ENCODE measurements at regions not wholly inside any gene's neighbourhood (a gene's known extent, or its start where the extent isn't known, plus 50 kb on each side); places are given as distances from the start of the nearest gene placed in this dataset.
"Not testable (repeated sequence)": the region's sequence is repeated elsewhere in the genome, so short reads cannot be mapped to it uniquely, and the experiment has no call there.

DNA sequence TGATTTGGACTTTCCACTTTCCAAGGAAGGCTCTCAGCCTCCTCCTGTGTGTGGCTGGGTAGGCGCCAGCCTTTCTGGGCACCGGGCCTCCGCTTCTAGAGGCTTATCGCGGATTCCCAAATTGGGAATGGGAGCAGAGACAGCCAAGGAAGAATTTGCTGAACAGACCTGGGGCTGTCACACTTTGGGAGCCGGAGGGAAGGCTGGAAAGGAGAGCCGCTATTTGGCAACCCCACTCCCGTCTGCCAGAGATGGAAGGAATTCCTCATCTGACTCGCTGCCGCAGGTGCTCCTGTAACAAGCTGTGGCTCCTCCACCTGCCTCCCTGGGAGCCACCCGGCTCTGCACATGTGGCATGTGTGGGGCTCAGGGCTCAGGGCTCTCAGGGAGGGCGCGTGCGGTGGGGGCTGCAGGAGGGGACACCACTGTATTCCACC, 50.8 kb upstream of the ECHDC3 start:
- no peak for DNase-seq

DNA sequence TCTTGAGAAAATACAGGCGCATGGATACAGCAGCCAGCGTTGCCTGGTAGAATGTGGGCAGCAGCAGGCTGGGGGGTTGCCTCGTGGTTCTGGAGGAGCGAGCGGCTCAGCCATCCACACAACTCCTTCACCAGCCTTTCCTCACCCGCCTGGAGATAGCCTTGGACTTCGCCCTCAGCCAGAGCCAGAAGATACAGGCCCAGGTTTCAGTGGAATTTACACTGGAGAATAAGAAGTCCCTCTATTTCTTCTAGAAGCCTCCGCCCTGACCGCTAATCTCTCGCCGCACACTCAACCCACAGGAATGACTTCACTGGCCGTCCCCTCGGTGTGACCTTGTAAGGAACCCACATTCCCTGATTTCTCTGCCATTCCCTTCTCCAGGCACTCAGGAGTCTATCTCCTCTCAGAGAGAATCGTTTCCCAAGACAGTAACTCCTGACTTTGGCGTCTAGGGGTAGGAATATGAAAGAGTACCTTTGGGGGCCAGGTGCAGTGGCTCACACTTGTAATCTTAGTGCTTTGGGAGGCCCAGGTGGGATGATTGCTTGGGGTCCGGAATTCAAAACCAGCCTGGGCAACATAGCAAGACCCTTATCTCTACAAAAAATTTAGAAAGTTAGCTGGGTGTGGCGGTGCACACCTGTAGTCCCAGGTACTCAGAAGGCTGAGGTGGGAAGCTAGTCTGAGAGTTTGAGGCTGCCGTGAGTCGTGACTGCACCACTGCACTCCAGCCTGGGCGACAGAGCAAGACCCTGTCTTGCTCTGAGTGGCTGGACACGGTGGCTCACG, 52.0 kb upstream of the ECHDC3 start:
- no peak for DNase-seq

DNA sequence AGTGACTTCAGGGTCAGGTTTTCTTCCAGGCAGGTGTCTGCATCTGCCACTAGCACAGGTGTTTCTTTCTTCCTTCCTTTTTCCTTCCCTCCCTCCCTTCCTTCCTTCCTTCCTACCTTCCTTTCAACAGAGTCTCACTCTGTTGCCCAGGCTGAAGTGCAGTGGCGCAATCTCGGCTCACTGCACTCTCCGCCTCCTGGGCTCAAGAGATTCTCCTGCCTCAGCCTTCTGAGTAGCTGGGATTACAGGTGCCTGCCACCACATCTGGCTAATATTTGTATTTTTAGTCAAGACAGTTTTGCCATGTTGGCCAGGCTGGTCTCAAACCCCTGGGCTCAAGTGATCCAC, 53.8 kb upstream of the ECHDC3 start:
- DNase-seq: not testable (repeated sequence)

DNA sequence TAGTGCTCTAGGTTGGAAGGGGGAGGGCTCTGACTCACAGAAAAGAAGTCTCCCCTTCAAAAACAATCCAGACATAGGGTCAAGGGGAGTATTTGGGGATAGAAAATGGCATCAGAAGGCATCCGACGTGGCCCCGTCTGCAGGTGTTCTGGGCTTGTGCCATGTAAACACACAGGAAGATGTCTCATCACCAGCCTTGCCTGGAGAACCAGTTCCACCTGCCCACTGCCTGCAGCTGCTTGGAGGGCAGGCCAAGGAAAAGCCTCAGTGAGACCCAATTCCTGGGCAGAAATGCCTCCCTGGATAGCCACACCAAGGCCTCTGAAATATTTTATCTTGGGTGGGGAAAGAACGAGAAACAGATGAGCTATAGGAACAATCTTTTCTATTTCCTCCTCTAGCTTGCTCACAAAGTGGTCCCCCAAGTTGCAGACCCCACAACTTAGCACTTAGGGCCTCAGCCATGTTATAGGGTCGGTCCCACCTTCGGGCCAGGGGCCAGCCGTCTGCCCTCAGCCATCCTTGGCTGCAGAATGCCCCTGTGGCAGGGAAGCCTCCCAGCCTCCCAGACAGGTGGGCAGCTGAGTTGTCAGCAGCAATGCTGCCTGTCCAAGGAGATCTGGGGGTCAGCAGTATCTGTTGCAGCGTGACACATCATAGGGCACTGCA, 54.3 kb upstream of the ECHDC3 start:
- DNase-seq: no peak

DNA sequence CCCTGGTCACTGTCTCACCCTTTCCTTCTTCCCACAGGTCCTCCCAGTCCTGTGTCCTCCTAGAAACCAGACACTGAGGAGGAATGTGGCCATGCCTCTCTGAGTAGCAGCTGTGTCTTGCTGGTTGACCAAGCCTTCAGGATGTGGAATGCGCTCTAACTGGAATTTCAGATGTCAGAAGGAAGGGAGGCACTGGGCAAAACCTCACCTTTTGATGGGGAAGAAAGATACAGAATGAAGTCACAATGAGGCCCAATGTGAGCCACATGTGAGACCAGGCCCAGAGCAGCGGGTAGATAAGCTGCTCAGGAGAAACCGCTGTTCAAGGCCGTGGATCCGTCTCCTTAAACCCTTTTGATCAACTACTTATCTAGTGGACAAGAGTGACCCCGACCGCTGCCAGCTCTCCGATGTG, 54.8 kb upstream of the ECHDC3 start:
- no peak for DNase-seq

DNA sequence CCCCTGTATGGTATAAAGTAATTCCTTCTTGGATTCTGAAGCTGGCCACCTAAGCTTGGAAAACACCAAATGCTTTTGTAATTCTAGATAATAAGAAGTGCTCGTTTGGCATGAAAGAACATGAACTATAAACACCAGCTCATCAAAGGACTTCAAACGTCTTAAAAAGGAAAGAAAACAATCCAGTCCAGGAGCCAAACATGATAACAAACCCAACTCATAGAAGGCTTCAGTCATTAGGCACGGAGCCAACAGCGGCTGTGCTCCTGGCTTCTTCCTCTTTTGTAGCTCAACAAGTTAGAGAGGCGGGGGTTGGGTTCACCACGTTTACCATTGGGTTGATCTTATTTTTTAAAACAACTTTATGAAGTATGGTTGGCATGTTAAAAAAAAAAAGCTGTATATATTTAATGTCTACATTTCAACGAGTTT, 56.4 kb upstream of the ECHDC3 start:
- peak; percentile 99 for DNase-seq

DNA sequence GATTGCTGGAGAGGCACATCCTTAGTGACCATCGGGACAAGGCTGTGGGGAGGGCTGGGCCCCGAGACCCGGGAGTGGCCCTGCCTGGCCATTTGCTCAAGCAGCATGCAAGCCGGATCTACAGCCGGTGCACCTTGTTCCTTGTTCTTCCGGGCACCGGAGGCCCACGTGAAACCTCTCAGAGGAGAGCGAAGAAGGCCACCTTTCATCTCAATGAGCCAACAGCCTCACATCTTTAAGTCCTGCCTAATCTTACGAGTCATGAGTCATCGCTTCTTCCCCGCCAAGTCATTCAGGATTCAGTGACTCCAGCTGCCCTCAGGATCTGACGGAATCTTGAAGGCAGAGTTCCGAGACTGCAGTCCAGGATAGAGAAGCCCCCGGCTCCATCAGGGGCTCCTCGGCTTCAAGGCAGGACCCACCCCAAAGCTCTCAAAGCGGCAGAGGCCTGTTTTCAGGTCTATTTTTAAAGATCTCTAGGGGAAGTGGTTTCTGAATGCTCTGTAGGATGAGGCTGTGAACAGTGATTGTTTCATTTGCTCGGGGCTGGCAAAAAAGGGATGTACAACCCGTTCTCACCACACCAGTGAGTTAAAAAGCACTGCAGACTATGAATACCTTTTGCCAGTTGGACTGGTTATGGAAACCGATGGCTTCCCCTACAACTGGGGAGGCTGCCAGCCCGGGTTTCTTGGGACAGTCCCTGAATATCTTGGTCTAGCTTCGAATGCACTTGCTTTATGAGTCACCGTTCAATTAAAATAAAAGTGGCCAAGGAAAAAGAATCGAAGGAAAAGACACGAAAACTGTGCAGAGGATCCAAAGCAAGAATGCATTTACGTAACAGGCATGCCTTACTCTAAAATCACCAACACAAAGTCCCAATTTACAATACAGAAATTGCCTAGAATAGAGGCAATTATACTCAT, 57.2 kb upstream of the ECHDC3 start:
- DNase-seq: peak; percentile 80

DNA sequence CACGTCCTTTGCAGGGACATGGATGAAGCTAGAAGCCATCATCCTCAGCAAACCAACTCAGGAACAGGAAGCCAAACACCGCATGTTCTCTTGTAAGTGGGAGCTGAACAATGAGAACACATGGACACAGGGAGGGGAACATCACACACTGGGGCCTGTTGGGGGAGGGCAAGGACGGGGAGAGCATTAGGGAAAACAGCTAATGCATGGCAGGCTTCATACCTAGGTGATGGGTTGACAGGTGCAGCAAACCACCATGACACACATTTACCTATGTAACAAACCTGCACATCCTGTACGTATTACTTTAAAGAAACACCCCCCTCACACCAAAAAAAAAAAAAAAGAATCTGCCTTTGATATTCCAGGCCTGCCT, 57.9 kb upstream of the ECHDC3 start:
- not testable (repeated sequence) for DNase-seq

DNA sequence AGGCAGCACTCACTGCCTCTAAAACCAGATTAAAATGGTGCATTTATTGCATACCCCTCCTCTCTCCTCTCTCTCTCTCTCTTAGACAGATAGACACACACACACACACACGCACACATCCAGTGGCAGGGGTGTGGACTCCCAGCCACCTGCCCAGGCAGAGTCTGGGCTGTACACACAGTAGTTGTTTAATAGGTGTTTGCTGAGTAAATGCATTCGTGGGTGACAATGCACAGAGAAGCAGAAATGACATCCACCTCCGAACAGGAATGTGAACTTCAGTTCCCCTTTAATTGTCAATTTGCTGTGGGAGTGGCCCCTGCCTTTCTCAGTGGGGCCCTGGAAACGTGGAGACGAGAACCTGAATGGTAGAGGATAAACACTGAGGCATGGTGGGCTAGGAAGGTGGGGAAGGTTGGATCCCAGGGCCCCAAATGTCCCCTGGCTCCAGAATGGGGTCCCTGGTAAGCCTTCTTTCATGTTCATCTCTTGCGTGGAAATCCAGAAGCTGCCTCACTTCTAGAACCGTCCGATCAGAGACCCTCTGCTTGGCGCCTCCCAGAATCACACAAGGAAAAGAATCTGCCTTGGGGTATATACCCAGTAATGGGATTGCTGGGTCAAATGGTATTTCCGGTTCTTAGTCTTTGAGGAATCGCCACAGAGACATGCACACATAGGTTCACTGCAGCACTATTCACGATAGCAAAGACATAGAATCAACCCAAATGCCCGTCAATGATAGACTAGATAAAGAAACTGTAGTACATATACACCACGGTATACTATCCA, 58.5 kb upstream of the ECHDC3 start:
- DNase-seq: no peak

DNA sequence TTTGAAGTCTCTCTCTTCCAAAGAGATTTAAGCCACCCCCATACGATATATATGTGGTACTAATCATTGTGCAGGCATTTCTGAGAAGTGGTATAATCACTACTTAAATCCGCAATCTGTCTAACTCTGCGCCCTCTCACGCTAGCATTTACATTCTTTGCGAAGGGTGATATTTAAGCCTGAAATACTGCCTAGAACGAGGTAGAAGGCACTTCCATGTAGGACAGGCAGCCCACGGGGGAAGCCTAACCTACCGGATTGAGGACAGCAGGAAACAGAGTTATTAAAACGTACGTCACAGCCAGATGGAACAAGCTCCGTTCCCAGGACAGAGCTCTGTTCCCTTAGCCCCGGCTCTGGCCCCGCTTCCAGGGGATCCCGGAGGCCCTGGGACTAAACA, 59.3 kb upstream of the ECHDC3 start:
- DNase-seq: no peak

DNA sequence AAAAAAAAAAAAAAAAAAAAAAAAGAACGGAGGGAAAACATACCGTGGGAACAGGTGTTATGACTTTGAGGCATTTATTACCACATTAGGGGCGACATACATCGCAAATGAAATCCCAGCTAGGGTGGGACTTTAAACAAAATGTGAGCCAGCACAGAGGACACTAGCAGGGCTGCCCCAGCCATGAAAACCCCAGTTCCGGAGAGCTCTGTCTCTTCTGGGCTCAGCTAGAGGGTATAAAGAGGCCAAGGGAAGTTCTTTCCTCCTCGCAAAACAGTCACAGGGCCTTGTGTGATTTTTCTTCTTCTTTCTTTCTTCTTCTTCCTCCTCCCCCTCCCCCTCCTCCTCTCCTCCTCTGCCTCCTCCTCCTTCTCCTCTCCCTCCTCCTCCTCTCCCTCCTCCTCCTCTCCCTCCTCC, 59.9 kb upstream of the ECHDC3 start:
- DNase-seq: no peak

DNA sequence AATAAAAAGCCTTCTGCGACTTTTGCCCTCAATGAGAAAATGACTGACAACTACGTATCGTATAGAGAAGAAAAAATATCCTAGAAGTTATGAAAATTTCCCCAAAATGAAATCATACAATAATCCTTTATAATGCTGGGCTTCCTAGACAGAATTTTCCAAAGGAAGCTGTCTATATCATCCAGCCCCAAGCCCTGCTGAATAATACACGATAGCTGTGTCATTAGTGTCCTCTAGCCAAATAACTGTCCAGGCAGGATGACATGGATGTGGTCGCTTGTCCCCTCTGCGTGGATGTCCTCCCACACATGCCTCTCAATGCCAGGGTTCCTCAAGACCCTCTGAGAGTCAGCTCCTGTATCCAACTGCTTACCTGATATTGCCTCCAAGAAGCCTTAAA, 61.7 kb upstream of the ECHDC3 start:
- DNase-seq: no peak

DNA sequence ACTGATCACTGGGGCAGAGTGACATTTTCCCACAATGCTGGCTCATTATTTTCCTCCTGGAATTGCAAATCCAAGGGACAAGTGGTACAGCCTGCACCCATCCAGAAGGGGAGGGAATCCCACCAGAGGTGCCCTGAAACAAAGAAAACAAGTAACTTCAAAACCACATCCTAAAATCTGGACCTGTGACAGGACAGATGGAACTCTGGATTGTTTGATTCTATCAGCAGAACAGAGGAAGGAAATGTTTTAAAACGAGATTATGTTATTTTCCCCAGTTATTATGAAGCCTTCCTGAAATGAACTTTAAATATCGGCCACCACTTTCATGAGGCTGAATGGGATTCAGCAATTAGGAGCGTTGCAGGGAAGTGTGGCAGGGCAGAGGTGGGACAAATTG, 62.2 kb upstream of the ECHDC3 start:
- DNase-seq: peak; percentile 31

DNA sequence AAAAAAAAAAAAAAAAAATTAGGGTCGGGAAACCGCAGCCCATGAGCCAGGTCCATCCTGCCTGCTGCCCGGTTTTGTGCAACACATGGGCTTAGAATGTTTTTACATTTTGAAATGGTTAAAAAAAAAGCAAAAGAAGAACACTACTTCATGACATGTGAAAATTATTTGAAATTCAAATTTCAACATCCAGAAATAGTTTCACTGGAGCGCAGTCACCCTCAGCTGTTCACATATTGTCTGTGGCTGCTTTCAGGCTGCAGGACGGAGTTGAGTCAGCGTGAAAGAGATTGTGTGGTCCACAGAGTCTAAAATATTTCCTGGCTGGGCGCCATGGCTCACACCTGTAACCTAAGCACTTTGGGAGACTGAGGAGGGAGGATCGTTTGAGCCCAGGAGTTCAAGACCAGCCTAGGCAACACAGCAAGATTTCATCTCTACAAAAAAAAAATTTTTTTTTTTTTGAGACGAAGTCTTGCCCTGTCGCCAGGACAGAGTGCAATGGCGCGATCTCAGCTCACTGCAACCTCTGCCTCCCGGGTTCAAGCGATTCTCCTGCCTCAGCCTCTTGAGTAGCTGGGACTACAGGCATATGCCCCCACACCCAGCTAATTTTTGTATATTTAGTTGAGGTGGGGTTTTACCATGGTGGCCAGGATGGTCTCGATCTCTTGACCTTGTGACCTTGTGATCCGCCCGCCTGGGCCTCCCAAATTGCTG, 63.9 kb upstream of the ECHDC3 start:
- DNase-seq: no peak

DNA sequence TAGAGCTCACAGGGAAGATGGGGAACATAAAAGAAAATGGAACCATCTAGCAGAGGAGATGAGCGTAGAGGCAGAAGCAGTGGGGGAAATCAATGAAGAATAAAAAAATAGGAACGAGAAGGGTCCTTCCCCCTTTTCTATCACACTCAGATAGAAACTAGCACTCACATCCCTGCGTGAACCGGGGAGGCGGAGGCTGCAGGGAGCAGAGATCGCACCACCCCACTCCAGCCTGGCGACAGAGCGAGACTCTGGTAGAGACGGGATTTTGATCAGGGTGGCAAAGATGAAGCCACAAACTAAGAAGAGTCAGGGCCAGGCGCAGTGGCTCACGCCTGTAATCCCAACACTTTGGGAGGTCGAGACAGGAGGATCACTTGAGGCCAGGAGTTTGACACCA, 64.7 kb upstream of the ECHDC3 start:
- DNase-seq: no peak

DNA sequence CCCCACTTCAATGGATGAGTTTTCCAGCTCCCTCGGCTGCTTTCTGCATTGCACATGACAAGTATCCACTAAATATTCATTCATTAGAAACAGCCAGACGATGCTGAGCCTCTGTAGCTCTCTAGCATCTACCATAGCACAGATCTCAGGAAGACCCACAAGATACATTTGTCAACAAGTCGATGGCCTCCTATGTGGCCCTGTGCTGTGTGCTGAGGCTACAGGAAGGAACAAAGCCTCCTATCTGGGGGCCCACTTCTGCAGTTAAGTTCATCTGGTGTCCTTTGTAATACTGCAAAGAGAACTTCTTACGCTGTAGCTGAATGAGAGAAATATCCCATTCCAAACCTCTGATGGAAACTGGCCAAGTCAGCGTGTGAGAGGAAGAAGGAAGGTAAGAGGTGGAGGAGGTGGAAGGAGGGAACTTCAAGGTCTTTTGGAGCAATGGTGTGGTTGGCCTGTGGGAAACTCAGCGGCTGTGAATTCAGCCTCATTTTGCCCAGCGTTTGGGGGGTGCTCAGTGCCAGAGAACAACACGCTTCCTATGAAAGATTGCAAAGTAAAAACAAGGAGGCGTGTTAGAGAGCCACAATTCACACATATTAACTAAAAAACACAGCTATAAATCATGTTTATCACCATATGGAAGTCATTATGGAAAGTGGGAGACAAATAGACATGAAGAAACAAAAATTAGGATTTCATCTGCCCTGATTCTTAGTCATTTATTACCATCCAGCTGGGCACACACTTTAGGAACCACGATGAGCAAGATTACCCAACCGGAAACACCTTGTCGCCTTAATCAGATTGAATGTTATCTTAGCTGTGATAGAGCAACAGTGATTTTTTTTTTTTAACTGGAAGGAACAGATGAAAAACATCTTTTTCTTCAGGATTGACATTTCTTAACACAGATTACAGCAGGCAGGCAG, 62.2 kb upstream of the USP6NL start:
- peak; percentile 68 for DNase-seq

DNA sequence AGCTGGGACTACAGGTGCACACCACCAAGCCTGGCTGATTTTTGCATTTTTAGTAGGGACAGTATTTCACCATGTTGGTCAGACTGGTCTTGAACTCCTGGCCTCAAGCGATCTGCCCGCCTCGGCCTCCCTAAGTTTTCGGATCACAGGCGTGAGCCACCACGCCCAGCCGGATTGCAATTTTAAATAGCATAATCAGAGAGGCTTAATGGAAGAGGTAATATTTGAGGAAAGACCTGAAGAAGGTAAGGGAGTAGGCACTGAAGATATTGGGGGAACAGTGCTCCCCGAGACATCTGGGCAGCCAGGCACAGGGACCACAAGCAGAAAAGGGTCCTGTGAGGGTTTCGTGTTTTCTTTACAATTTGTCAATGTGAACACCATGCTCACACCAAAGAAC, 61.4 kb upstream of the USP6NL start:
- DNase-seq: no peak

DNA sequence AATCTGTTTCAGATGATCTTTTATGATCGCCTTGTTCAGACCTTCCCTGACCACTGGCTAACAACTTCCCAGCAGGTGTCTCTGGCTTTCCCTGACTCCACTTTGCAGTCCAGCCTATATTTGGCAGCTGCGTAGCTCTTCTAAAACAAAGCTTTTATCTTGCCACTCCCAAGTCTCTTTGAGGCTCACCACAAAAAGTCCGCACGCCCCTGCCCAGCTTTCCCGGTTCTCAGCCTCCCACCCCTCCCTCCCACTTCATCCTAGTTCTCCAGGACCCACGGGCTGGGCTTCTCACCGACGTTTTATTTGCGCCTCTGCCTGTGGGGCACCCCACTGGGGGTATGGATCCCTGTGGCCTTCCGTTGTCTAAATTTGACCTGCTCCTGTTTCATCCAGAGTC, 58.9 kb upstream of the USP6NL start:
- DNase-seq: no peak

DNA sequence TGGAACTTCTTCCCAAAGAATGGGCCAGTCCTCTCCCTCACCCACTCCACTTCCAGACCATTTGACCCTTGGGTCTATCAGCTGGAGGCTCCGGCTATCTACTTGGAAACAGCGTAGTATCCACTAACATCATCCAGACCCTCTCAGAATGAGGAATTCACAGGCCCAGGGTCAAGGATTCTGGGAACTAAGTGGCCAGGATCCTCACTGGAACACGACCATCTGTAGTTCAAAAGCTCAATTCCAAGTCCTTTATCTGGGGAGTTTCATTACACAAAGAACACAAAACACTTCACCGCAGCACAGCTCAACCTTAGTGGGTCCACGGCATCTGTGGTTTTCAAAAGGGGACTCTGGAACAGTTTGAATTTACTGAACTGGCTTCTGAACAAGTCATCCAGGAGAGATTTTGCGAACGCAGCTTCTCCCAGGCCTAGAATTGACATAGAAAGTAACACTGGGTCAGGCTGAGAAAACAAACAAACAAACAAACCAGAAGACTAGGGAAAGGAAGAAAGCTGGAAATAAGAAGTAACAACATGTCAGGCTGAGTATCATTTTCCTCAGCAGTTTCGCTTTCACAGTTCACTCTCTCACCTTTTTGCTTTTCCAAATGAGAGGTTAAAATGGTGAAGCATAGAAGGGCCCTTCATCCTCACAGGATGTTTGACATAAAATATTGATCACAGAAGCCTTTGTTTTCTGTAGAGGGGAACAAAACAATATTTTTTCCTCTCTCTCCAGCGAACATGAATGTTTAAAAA, 57.6 kb upstream of the USP6NL start:
- DNase-seq: no peak

DNA sequence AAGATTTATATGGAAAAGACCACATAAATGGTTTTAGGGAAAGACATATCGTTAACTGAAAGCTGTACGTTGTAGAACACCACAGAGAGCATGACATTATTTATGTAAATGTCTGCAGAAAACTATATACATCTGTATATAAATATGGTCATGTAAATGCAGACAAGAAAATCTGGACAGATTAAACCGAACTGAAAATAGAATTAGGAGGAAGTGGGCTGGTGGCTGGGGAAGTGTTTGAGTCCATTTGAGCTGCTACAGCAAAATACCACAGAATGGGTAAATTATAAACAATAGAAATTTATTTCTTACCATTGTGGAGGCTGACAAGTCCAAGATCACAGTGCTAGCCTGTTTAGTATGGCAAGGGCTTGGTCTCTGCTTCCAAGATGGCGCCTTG, 56.3 kb upstream of the USP6NL start:
- peak; percentile 21 for DNase-seq

Data from hematopoietic multipotent progenitor cell treated with erythropoietin and hydrocortisone succinate and interleukin-3 and kit ligand, for 4 days (in vitro differentiated cells).